GM19324 (cell line): ENCODE measurements at regions not wholly inside any gene's neighbourhood (a gene's known extent, or its start where the extent isn't known, plus 50 kb on each side); places are given as distances from the start of the nearest gene placed in this dataset.

Experiments used
- ATAC-seq: cut with Tn5 transposase; IDR thresholded peaks from one replicate; pipeline ENCODE4 v1.9.1; 2021; ENCODE audit warnings: mild to moderate bottlenecking, moderate library complexity; ENCODE audit not compliant: unreplicated experiment, low FRiP score

GRCh38 chr2:126792186-126792585 lies 106.5 kb upstream of the TEX51 start:
- ATAC-seq: no peak

GRCh38 chr2:126792993-126793392 lies 105.7 kb upstream of the TEX51 start:
- ATAC-seq: no peak

DNA sequence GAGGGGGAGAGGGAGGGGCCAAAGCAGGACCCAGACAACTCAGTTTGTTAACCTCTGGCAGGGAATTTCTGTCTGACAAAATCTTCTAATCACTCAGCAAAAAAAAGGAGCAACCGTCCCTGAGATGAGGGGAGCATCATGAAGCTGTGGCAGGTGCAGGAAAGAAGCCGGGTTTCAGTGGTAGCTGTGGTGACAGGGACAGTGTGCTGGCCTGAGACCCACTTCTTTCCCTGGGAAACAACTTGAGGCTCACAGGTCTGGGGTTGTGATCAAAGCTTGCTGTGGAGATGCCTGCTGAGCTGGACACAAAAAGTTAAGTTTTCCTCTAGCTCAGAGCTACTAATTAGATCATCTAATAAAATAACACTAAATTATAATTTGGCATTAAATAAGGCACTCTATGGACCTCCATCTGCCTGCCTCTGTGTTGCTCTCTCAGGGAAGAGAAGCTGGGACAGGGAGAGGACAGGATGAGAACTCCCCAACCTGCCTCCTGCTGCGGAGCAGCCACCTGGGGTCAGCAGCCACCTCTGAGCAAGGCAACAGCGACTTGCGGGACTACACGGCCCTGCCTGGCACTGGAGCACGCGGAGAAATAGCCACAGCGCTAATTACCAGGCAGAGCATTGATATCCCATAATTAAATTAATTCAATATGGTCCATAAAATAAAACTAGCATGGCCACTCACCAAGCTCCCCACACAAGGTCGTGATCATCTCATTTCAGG lies 104.6 kb upstream of the TEX51 start:
- ATAC-seq: no peak

DNA sequence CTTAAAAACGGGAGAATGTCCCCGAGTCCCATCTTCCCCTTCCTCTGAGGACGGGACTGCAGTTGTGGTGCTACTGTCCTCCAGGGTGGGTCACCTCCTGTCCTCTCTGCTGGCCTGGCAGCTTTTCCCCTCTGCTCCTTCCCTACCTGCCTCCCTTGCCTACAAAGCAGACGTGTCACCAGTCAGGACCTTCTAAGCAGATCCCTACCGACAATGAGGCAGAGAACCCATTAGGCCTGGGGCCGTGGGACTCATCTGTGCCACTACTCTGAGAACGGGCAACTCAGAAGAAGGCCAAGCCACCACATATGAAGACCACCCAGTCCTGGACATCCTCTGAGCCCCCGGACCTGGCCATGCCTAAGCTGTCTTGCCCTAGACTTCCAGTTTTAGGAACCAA lies 103.0 kb upstream of the TEX51 start:
- ATAC-seq: no peak

- no peak for ATAC-seq
Measured at GRCh38 chr2:126796931-126797621, 101.6 kb upstream of the TEX51 start.

- no peak for ATAC-seq
Measured at GRCh38 chr2:126797622-126798275, 100.9 kb upstream of the TEX51 start.

- ATAC-seq: no peak
Measured at GRCh38 chr2:126798276-126799140, 100.2 kb upstream of the TEX51 start.

DNA sequence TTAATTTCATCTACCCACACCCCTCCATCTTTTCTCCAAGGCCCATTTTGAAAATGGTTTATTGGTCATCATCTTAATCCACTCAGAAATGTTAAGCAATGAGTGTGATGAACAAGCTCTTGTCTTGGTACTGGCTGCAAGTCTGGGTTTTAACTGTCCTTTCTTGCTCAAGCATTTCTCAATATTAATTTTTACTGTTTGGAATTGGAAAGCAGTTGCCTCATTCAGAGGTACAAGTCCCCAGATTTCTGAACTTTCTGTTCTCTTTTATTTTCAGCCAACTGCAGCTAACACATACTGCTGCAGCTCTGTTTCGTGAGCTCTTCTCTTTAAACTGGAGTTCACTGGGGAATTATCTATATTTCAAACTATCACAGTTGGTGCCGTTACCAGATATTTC lies 99.4 kb upstream of the TEX51 start:
- ATAC-seq: no peak

DNA sequence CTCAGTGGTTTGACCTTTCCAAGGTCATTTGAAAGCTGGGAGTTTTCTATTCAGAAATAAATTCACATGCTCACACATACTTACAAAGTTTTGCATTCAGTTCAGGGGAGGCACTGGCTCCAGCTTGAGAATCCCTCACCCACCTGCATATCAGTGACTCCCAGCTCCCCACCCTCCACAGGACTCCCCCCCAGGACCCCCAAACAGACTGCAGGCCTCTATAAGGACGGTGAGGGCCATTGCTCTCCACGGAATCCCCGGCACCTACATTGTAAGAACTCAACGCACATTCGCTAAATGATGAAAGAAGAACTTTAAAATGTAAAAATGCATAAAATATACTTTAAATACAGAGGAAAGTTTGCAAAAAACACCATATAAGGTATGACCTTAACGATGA lies 97.2 kb upstream of the TEX51 start:
- no peak for ATAC-seq

DNA sequence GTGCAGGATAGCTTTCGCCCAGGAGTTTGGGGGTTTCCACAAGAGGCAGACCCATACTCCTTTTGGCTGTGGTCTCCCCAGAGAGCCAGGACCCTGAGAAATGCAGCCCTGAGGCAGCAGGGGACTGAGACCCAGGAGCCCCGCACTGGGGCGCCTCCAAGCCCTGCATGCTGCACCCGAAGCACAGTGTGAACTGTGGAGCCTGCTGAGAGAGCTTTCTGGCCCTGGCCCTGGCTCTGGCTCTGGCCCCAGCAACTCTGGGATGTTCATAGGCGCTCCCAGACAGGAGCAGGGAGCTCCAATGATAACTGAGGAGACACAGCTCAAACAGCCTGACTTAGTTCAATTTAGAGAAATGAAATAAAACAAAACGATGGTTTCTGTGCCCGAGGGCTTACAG lies 96.4 kb upstream of the TEX51 start:
- ATAC-seq: no peak

DNA sequence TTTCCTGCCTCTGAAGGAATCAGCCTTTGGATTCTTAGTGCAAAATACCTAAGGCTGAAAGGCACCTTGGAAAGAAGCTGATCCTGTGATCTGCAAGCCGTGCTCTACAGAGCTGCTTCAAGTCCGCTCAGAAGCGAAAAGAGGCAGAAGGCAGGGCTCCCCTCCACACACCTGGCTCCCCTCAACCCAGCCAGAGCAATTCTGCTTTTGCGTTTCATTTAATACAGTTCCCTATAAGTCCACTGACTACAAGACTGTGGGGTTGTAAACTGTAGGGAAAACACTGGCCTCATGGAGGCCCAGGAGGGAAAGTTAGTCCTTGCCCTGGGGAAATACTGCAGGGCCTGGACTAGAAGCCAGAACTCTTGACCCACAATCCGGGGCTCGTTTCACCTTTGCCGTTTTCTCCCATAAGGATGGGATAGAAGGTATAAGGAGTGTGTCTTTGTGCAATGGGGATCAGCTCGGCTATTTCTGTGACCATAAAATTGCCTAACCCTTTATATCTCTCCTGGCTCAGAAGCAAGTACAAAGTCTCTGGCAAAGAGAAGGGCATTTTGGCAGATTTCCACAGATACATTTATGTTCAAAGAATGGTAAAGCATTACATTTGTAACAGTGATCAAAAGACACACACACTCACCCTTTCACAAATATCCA lies 95.8 kb upstream of the TEX51 start:
- no peak for ATAC-seq

DNA sequence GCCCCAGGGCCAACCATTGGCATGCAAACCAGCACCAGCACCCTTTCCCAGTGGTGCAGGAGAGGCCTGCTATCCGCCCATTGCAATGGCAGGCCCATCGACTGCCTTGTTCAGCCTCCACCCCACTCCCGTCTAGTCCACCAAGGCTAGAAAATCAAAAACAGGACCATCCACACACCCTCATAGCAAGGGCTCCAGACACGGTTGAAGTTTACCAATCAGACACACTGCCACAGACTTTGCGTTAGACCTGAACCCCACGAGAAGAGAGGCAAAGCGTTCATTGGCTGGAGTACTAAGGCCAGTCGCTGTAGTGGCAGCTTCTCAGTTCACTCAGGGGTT lies 95.3 kb upstream of the TEX51 start:
- ATAC-seq: no peak

DNA sequence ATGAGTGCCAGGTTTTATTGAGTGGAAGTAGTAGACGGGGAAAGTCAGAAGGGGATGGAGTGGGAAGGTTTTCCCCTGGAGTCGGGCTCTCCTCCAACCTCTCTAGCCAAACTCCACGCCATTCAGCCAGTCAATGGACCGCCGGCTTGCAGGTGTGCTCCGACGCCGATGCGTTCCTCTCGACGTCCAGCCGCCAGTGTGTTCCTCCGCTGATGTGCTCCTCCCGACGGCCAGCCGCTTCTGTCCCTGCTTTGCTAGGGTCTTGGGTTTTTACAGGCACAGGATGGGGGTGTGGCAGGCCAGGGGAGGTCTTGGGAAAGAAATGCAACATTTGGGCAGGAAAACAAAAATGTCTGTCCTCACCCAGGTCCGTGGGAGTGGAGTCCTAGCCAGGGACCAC lies 94.3 kb upstream of the TEX51 start:
- no peak for ATAC-seq

DNA sequence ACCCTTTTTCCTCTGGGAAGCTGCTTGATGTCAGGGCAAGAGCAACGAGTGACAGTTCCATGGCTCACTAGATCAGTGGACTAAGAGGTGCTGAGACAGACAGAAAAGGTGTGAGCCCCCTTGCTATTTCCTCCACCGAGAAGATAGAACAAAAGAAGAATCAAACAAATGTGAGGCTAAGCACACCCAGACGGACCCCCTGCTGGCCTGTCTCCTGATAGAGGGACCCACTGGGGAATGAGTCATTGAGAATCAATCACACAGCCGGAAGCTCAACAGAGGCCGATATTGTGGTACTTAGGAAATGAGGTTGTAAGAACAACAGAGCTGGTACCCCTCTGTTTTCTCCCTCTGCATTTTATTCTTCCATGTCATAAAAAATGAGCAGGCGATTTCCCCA lies 89.8 kb upstream of the TEX51 start:
- no peak for ATAC-seq

- no peak for ATAC-seq
Measured at GRCh38 chr2:126809340-126809739, 89.3 kb upstream of the TEX51 start.

DNA sequence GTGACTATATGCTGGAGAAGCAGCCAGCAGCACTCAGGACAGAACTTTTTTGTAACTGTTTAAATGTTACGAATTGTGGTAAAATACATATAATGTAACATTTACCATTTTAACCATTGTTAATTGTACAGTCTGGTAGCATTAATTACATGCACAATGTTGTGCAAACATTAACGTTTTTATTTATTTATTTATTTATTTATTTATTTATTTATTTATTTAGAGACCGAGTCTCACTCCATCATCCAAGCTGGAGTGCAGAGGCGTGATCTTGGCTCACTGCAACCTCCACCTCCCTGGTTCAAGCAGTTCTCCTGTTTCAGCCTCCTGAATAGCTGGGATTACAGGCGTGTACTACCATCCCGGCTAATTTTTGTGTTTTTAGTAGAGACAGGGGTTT lies 88.7 kb upstream of the TEX51 start:
- no peak for ATAC-seq

- no peak for ATAC-seq
Measured at GRCh38 chr2:126811101-126811500, 87.6 kb upstream of the TEX51 start.

DNA sequence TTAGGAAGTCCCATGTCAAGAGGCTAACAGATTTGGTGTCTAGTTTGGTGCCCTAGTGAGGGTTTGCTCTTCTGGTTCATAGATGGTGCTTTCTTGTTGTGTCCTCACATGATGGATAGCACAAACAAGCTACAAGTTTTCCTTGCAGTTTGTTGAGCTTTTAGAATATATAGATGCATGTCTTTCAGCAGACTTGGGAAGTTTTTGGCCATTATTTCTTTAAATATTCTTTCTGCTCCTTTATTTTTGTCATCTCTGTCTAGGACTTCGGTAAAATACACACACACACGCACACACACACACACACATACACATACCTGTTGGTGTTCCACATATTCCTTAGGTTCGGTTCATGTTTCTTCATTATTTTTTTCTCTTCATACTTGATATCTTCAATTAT lies 81.5 kb upstream of the TEX51 start:
- no peak for ATAC-seq

GRCh38 chr2:126822115-126822514 lies 76.6 kb upstream of the TEX51 start:
- no peak for ATAC-seq

DNA sequence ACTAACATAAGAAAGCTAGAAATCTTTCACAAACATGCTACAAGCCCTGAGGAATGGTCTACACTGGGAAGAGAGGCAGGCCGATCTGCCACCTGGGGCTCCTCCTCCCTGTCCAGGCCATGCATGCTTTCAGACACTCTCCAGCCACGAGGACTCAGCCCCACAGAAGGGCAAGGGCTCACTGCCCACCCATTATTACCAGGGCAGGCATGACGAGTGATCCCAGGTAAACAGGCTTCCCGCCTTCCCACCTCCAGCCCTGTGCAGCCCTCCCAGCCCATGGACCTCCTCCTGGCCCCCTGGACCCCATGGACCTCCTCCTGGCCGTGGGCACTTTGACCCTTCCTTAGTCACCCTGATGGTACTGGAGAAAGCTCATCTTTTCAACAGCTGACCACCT lies 75.8 kb upstream of the TEX51 start:
- ATAC-seq: no peak

GRCh38 chr2:126823951-126824350 lies 74.7 kb upstream of the TEX51 start:
- no peak for ATAC-seq
